Islet precursor cell (in vitro differentiated cells): ENCODE measurements at regions not wholly inside any gene's neighbourhood (a gene's known extent, or its start where the extent isn't known, plus 50 kb on each side); places are given as distances from the start of the nearest gene placed in this dataset.

Experiments used
- DNase-seq: peaks from one replicate; pipeline ENCODE4 v3.0.0-alpha.2; 2018

- DNase-seq: no peak
These were observed 50.2 kb upstream of the CTAGE1 start for GRCh38 chr18:22467760-22468553.

- DNase-seq: no peak
These were observed 50.8 kb upstream of the CTAGE1 start for GRCh38 chr18:22468554-22468891.

GRCh38 chr18:22469061-22469734, 51.5 kb upstream of the CTAGE1 start:
- no peak for DNase-seq

- DNase-seq: no peak
These were observed 52.2 kb upstream of the CTAGE1 start for GRCh38 chr18:22469926-22470247.

- DNase-seq: no peak
These were observed 52.8 kb upstream of the CTAGE1 start for GRCh38 chr18:22470248-22471235.

GRCh38 chr18:22471546-22472131, 53.9 kb upstream of the CTAGE1 start:
- no peak for DNase-seq

- no peak for DNase-seq
These were observed 55.7 kb upstream of the CTAGE1 start for GRCh38 chr18:22473366-22473765.

GRCh38 chr18:22475426-22476100, 57.8 kb upstream of the CTAGE1 start:
- DNase-seq: no peak

- DNase-seq: no peak
These were observed 59.5 kb upstream of the CTAGE1 start for GRCh38 chr18:22477222-22477621.

- DNase-seq: no peak
These were observed 65.2 kb upstream of the CTAGE1 start for GRCh38 chr18:22482948-22483347.

GRCh38 chr18:22483407-22483806, 65.7 kb upstream of the CTAGE1 start:
- DNase-seq: no peak

GRCh38 chr18:22484471-22484870, 66.8 kb upstream of the CTAGE1 start:
- DNase-seq: no peak

- DNase-seq: no peak
These were observed 68.1 kb upstream of the CTAGE1 start for GRCh38 chr18:22485808-22486244.

GRCh38 chr18:22486667-22487066, 69.0 kb upstream of the CTAGE1 start:
- DNase-seq: no peak

- no peak for DNase-seq
These were observed 70.8 kb upstream of the CTAGE1 start for GRCh38 chr18:22488554-22488953.

GRCh38 chr18:22489704-22490103, 72.0 kb upstream of the CTAGE1 start:
- DNase-seq: no peak

GRCh38 chr18:22490429-22490846, 72.7 kb upstream of the CTAGE1 start:
- no peak for DNase-seq

- DNase-seq: no peak
These were observed 75.5 kb upstream of the CTAGE1 start for GRCh38 chr18:22493255-22493654.

GRCh38 chr18:22493940-22494339, 76.2 kb upstream of the CTAGE1 start:
- peak; percentile 80 for DNase-seq

- no peak for DNase-seq
These were observed 77.1 kb upstream of the CTAGE1 start for GRCh38 chr18:22494771-22495170.

- no peak for DNase-seq
These were observed 81.7 kb upstream of the CTAGE1 start for GRCh38 chr18:22499421-22499820.

- no peak for DNase-seq
These were observed 86.1 kb upstream of the CTAGE1 start for GRCh38 chr18:22503803-22504202.
